Central memory CD4-positive, alpha-beta T cell (primary cell): ENCODE measurements at regions not wholly inside any gene's neighbourhood (a gene's known extent, or its start where the extent isn't known, plus 50 kb on each side); places are given as distances from the start of the nearest gene placed in this dataset.

ENCODE experiments used
- DNase-seq: peaks from one replicate; pipeline ENCODE4 v3.0.0; 2022

- no peak for DNase-seq
Measured at GRCh38 chr7:96638669-96639068, 71.0 kb downstream of the SEM1 start.

- DNase-seq = no peak
Measured at GRCh38 chr7:96637522-96637921, 72.1 kb downstream of the SEM1 start.

- DNase-seq = no peak
Measured at GRCh38 chr7:96636979-96637378, 72.7 kb downstream of the SEM1 start.

GRCh38 chr7:96636342-96636860, 73.2 kb downstream of the SEM1 start:
- DNase-seq = no peak

GRCh38 chr7:96629884-96630283, 79.8 kb downstream of the SEM1 start:
- no peak for DNase-seq

GRCh38 chr7:96624954-96625353, 84.7 kb downstream of the SEM1 start:
- no peak for DNase-seq

- no peak for DNase-seq
Measured at GRCh38 chr7:96621932-96622331, 87.7 kb downstream of the SEM1 start.

GRCh38 chr7:96614154-96614867, 95.3 kb downstream of the SEM1 start:
- DNase-seq = no peak

GRCh38 chr7:96612034-96612433, 97.6 kb downstream of the SEM1 start:
- no peak for DNase-seq

GRCh38 chr7:96605045-96605716, 104.5 kb downstream of the SEM1 start:
- DNase-seq = no peak

- no peak for DNase-seq
Measured at GRCh38 chr7:96599288-96599936, 110.2 kb downstream of the SEM1 start.

- no peak for DNase-seq
Measured at GRCh38 chr7:96598421-96598820, 111.2 kb downstream of the SEM1 start.

- no peak for DNase-seq
Measured at GRCh38 chr7:96596120-96596826, 113.4 kb downstream of the SEM1 start.

- DNase-seq = no peak
Measured at GRCh38 chr7:96591900-96592676, 117.6 kb downstream of the SEM1 start.

- DNase-seq = no peak
Measured at GRCh38 chr7:96591159-96591899, 118.3 kb downstream of the SEM1 start.

GRCh38 chr7:96589038-96589437, 120.6 kb downstream of the SEM1 start:
- no peak for DNase-seq

GRCh38 chr7:96579119-96579518, 130.5 kb downstream of the SEM1 start:
- DNase-seq = no peak

GRCh38 chr7:96578606-96579005, 131.0 kb downstream of the SEM1 start:
- DNase-seq = no peak

- DNase-seq = no peak
Measured at GRCh38 chr7:96563409-96563808, 146.2 kb downstream of the SEM1 start.

GRCh38 chr7:96562966-96563365, 146.7 kb downstream of the SEM1 start:
- no peak for DNase-seq

GRCh38 chr7:96562458-96562857, 147.2 kb downstream of the SEM1 start:
- no peak for DNase-seq

- no peak for DNase-seq
Measured at GRCh38 chr7:96561892-96562291, 147.8 kb downstream of the SEM1 start.
